Spleen (tissue), 11 donors: ENCODE measurements at regions not wholly inside any gene's neighbourhood (a gene's known extent, or its start where the extent isn't known, plus 50 kb on each side); places are given as distances from the start of the nearest gene placed in this dataset.

Experiments
- DNase-seq: peaks from one replicate; pipeline ENCODE4 v3.0.0-alpha.2; 2020
- H3K27ac ChIP-seq, 8 donors: fragments of 200-600 bp; sonication (generic) in 7 of 8; 1 replicate in 4 of 8; 2 replicates in 4 of 8; pipeline versions ENCODE4 v1.5.0 to v1.8.0; 2016 to 2021; ENCODE audit warnings: inconsistent platforms in 4 of 8, mild to moderate bottlenecking in 4 of 8, moderate library complexity in 1 of 8
- H3K27me3 ChIP-seq, 7 donors: fragments of 200-600 bp; sonication (generic) in 6 of 7; replicated peaks in 1 of 7; 1 replicate in 4 of 7; 2 replicates in 3 of 7; pipeline versions ENCODE4 v1.5.0 to v1.8.0; 2016 to 2021; ENCODE audit warnings: inconsistent platforms in 3 of 7, mild to moderate bottlenecking in 1 of 7
- H3K36me3 ChIP-seq, 6 donors: fragments of 200-600 bp; sonication (generic) in 5 of 6; 1 replicate in 4 of 6; 2 replicates in 2 of 6; pipeline versions ENCODE4 v1.5.0 to v1.8.0; 2016 to 2021; ENCODE audit warnings: inconsistent platforms in 2 of 6
- H3K4me1 ChIP-seq, 6 donors: fragments of 200-600 bp; sonication (generic) in 5 of 6; 1 replicate in 3 of 6; 2 replicates in 3 of 6; pipeline versions ENCODE4 v1.5.0 to v1.8.0; 2016 to 2021; ENCODE audit warnings: inconsistent platforms in 3 of 6
- H3K4me3 ChIP-seq, 8 donors: fragments of 200-600 bp; sonication (generic) in 7 of 8; 1 replicate in 4 of 8; 2 replicates in 4 of 8; pipeline versions ENCODE4 v1.5.0 to v1.8.0; 2016 to 2021; ENCODE audit warnings: inconsistent platforms in 4 of 8, mild to moderate bottlenecking in 4 of 8, moderate library complexity in 2 of 8
- H3K9me3 ChIP-seq, 8 donors: fragments of 200-600 bp; sonication (generic) in 7 of 8; 1 replicate in 4 of 8; 2 replicates in 4 of 8; pipeline versions ENCODE4 v1.5.0 to v1.8.0; 2016 to 2021; ENCODE audit warnings: inconsistent platforms in 4 of 8
- POLR2A ChIP-seq, 3 donors: fragments of 450-650 bp; IDR thresholded peaks; one replicate each; pipeline ENCODE4 v1.5.1; 2017; ENCODE audit warnings: antibody characterized with exemption in 3 of 3, mild to moderate bottlenecking in 1 of 3
- POLR2AphosphoS5 ChIP-seq, 3 donors: sonication (generic); formaldehyde crosslinking; IDR thresholded peaks; one replicate each; pipeline ENCODE4 v1.5.1; 2017; ENCODE audit warnings: antibody characterized with exemption in 3 of 3
- WGBS, 5 donors: extraction: QIAGEN DNeasy Blood & Tissue Kit in 3 of 5; methylation state at CpG; one replicate each; pipeline versions ENCODE4 v1.1.5 to v1.1.7; 2013 to 2018; 5-methylcytosine and 5-hydroxymethylcytosine counted together
- intact Hi-C: fragments of 100-400 bp; cut with DNase I; formaldehyde crosslinking; loops from one replicate; pipeline ENCODE4 v1.15.0; 2023; ENCODE audit warnings: low total_unique reads
- TF ChIP-seq, protein P1 (sequence below), 11 experiments: fragments of 200-600 bp in 7 of 11; fragments of 450-650 bp in 4 of 11; sonication (generic) in 4 of 11; IDR thresholded peaks in 8 of 11; conservative IDR thresholded peaks in 3 of 11; 1 replicate in 7 of 11; 2 replicates in 4 of 11; pipeline versions ENCODE4 v1.4.0 to v1.8.0; 2016 to 2021; ENCODE audit warnings: antibody characterized with exemption in 11 of 11, inconsistent platforms in 4 of 11, mild to moderate bottlenecking in 1 of 11
- donor health status: healthy with polysubstance abuse.
- donor health status: DM: no; HTN: no; CAD: no; lungs with moderate emphysema.
- donor health status: DM: no; HTN: no; CAD: no.
- donor health status: Bipolar disorder and iron deficiency.
- donor health status: healthy.
- donor health status: DM: no; HTN: no; CAD: no.
- donor health status: DM: yes; HTN: yes; CAD: no.

DNA sequence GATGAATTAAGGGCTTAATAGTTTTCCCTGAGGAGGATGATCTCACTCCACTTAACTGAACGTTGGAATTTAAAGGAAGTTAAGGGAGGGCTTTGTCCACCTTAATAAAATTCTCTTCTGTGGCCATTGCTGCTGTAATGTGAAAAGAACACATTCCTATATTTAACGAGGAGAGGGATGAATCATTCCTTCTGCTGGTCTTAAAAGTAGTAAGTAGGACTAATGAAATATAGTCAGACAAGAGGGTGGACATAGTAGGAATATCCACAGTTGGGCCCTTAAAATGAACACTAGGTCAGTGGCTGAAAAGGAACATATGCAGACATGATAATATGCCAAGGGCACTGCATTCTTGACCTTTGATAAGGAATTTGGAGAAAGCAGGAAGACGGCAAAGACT lies 405.6 kb downstream of the PMP22 start:
- Histone ChIP-seq H3K36me3 (no peaks in the 10 kb centered on the region), H3K27me3 (no peaks in the 10 kb centered on the region), H3K9me3 (peaks cover 0 to 6% (median 0%) of the 10 kb centered on the region in 8 donors), H3K4me3 (no peak overlapping the region), H3K27ac (no peak overlapping the region), H3K4me1 (no peaks in the 10 kb centered on the region)
- WGBS, 5 donors, result 38 to 57% (median 45%) methylated on average over 3 of the region's 3 CpGs
- TF ChIP-seq, protein P1, sequence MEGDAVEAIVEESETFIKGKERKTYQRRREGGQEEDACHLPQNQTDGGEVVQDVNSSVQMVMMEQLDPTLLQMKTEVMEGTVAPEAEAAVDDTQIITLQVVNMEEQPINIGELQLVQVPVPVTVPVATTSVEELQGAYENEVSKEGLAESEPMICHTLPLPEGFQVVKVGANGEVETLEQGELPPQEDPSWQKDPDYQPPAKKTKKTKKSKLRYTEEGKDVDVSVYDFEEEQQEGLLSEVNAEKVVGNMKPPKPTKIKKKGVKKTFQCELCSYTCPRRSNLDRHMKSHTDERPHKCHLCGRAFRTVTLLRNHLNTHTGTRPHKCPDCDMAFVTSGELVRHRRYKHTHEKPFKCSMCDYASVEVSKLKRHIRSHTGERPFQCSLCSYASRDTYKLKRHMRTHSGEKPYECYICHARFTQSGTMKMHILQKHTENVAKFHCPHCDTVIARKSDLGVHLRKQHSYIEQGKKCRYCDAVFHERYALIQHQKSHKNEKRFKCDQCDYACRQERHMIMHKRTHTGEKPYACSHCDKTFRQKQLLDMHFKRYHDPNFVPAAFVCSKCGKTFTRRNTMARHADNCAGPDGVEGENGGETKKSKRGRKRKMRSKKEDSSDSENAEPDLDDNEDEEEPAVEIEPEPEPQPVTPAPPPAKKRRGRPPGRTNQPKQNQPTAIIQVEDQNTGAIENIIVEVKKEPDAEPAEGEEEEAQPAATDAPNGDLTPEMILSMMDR (IDR thresholded peaks at IDR 0.05 in 8 of 11, conservative IDR thresholded peaks at IDR 0.05 in 3 of 11), result no peak
- TF ChIP-seq POLR2A (IDR thresholded peaks at IDR 0.05) (no peak), POLR2AphosphoS5 (IDR thresholded peaks at IDR 0.05) (no peak)
- intact Hi-C loops, result no loop called here
- no peak for DNase-seq

DNA sequence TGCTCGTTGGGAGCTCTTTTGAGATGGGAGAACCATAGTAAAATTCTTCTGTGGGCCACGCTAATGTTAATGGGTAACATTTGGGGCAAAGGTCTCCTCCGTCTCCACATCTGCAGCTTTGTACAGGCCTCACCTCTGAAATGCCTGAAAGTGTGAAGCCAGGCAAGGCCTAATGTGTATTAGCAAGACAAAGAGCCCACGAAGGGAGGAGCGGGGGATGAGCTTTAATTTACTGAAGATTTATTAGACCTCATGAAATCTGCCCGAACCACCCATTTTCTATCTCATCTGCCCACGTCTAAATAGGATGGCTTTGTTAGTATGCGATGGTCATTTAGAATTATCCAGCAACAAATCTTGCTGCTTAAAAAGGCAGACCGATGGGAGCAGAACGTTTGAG lies 408.9 kb downstream of the PMP22 start:
- 75 to 88% (median 86%) methylated on average over 10 of the region's 10 CpGs for WGBS, 5 donors
- intact Hi-C loops, result no loop called here
- TF ChIP-seq POLR2A (IDR thresholded peaks at IDR 0.05) (no peak), POLR2AphosphoS5 (IDR thresholded peaks at IDR 0.05) (no peak)
- TF ChIP-seq, protein P1 (IDR thresholded peaks at IDR 0.05 in 8 of 11, conservative IDR thresholded peaks at IDR 0.05 in 3 of 11), result no peak

DNA sequence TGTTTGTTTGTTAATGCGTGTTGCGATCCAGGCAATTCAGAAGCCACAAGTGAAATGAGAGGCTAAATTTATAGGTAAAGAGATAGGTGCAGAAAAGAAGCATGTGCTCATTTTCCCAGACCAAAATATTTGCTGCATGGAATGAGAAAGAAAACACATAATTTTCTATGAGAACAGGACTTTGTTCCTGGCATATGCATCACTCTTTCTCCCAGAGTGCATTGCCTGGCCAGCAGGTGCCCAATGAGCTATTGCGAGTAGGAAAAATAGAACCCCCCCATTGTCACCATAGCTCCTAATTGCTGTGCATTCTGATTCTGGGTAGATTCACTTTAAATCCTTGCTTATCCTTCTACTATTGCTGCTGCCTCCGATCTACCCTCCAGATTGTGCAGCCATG lies 410.4 kb downstream of the PMP22 start:
- H3K27ac ChIP-seq, result no peak overlapping the region
- intact Hi-C loops, result no loop called here
- TF ChIP-seq POLR2AphosphoS5 (IDR thresholded peaks at IDR 0.05) (no peak), POLR2A (IDR thresholded peaks at IDR 0.05) (no peak)
- TF ChIP-seq, protein P1 (IDR thresholded peaks at IDR 0.05 in 8 of 11, conservative IDR thresholded peaks at IDR 0.05 in 3 of 11), result no peak
- no peaks in the 10 kb centered on the region for H3K27me3 ChIP-seq
- 92 to 95% (median 93%) methylated on average over 4 of the region's 4 CpGs for WGBS, 5 donors
- no peak overlapping the region for H3K4me3 ChIP-seq
- no peak for DNase-seq
- H3K4me1 ChIP-seq, result no peaks in the 10 kb centered on the region
- peaks cover 0 to 9% (median under 1%) of the 10 kb centered on the region in 8 donors for H3K9me3 ChIP-seq
- H3K36me3 ChIP-seq, result no peaks in the 10 kb centered on the region

More for the DNA sequence above, 408.9 kb downstream of the PMP22 start:
- DNase-seq, result no peak
- no peak overlapping the region for H3K4me3 ChIP-seq
- no peaks in the 10 kb centered on the region for H3K4me1 ChIP-seq
- no peaks in the 10 kb centered on the region for H3K27me3 ChIP-seq
- H3K27ac ChIP-seq, result no peak overlapping the region
- H3K9me3 ChIP-seq, result peaks cover 0 to 6% (median 0%) of the 10 kb centered on the region in 8 donors
- no peaks in the 10 kb centered on the region for H3K36me3 ChIP-seq

DNA sequence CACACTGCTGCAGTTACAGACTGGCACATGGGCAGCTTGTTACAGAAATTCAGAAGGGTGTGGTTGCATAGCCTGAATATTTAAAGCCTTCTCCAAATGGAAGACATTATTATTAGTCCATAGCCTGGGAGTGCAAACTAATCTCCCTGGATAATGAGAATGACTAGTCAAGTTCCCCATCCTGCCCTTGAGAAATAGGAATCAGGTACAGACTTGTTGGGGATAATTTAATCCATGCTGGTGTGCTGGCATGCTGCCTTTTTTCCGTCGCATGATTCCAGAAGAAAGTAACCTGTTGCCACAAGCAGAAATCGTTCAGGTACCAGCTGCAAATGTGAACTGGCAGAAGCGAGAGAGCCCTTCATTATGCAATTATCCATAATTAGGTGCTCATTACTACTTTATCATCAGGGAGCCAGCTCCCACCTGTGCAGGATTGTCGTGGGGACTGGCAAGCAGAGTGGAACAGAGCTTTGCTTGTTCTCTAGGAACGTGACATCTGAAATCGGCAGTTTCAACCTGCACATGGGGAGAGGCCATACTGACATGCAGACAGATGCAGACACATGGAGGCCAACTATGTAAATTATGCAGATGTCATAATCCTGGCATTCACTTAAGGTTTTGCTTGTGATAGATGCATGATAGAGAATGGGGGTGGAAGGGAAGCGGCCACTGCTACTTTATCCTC lies 419.4 kb downstream of the PMP22 start:
- no peak for DNase-seq
- Histone ChIP-seq H3K9me3 (peaks cover 0 to 15% (median 7%) of the 10 kb centered on the region in 8 donors), H3K36me3 (no peaks in the 10 kb centered on the region), H3K4me1 (no peaks in the 10 kb centered on the region), H3K27ac (no peak overlapping the region), H3K27me3 (peaks cover 0 to 10% (median 0%) of the 10 kb centered on the region in 7 donors), H3K4me3 (no peak overlapping the region)
- intact Hi-C loops, result no loop called here
- WGBS, 5 donors, result 65 to 86% (median 78%) methylated on average over 8 of the region's 8 CpGs
- TF ChIP-seq, protein P1 (IDR thresholded peaks at IDR 0.05 in 8 of 11, conservative IDR thresholded peaks at IDR 0.05 in 3 of 11), result no peak
- TF ChIP-seq POLR2A (IDR thresholded peaks at IDR 0.05), result no peak
- no peak for TF ChIP-seq POLR2AphosphoS5 (IDR thresholded peaks at IDR 0.05)
